IMR-90 (cell line): ENCODE measurements at regions not wholly inside any gene's neighbourhood (a gene's known extent, or its start where the extent isn't known, plus 50 kb on each side); places are given as distances from the start of the nearest gene placed in this dataset.

Experiments used
- BHLHE40 ChIP-seq: fragments of 150-350 bp; IDR thresholded peaks from 2 replicates; pipeline ENCODE4 v1.6.1; 2016; ENCODE audit warnings: mild to moderate bottlenecking, low read depth, low read length
- CEBPB ChIP-seq: IDR thresholded peaks from 2 replicates; pipeline ENCODE4 v1.6.1; 2012; ENCODE audit warnings: low read depth, low read length, improper control_type of control experiment
- CHD1 ChIP-seq: IDR thresholded peaks from 2 replicates; pipeline ENCODE4 v1.6.1; 2012; ENCODE audit warnings: low read depth, low read length, improper control_type of control experiment
- CTCF ChIP-seq: conservative IDR thresholded peaks from 2 replicates; pipeline ENCODE4 v1.5.1; 2012; ENCODE audit warnings: mild to moderate bottlenecking, low read depth, low read length, improper control_type of control experiment
- MAFK ChIP-seq: IDR thresholded peaks from 2 replicates; pipeline ENCODE4 v1.6.1; 2012; ENCODE audit warnings: low read depth, low read length, improper control_type of control experiment
- NFE2L2 ChIP-seq: fragments of 150-350 bp; IDR thresholded peaks from 2 replicates; pipeline ENCODE4 v1.6.1; 2016; ENCODE audit warnings: low read depth, mild to moderate bottlenecking, low read length
- POLR2A ChIP-seq: IDR thresholded peaks from 2 replicates; pipeline ENCODE4 v1.6.1; 2012; ENCODE audit warnings: mild to moderate bottlenecking, low read depth, low read length
- RAD21 ChIP-seq: IDR thresholded peaks from 2 replicates; pipeline ENCODE4 v1.6.1; 2012; ENCODE audit warnings: low read length, improper control_type of control experiment
- RFX5 ChIP-seq: IDR thresholded peaks from 2 replicates; pipeline ENCODE4 v1.8.0; 2012; ENCODE audit warnings: low read depth, mild to moderate bottlenecking, low read length, moderate library complexity
- TF ChIP-seq, protein P1 (sequence below): fragments of 150-350 bp; IDR thresholded peaks from 2 replicates; pipeline ENCODE4 v1.6.1; 2017; ENCODE audit warnings: mild to moderate bottlenecking, antibody characterized with exemption, low read length, low read depth

- TF ChIP-seq CTCF = no peak
- no peak for TF ChIP-seq RAD21
- TF ChIP-seq POLR2A = no peak
- no peak for TF ChIP-seq CHD1
- no peak for TF ChIP-seq MAFK
- TF ChIP-seq, protein P1, sequence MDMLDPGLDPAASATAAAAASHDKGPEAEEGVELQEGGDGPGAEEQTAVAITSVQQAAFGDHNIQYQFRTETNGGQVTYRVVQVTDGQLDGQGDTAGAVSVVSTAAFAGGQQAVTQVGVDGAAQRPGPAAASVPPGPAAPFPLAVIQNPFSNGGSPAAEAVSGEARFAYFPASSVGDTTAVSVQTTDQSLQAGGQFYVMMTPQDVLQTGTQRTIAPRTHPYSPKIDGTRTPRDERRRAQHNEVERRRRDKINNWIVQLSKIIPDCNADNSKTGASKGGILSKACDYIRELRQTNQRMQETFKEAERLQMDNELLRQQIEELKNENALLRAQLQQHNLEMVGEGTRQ = no peak
- TF ChIP-seq NFE2L2 = no peak
- no peak for TF ChIP-seq BHLHE40
- no peak for TF ChIP-seq RFX5
- peak; percentile 74 for TF ChIP-seq CEBPB
These were observed 194.7 kb downstream of the RBM26 start for GRCh38 chr13:79211377-79211776.
